ENCODE measurements at regions not wholly inside any gene's neighbourhood (a gene's known extent, or its start where the extent isn't known, plus 50 kb on each side); places are given as distances from the start of the nearest gene placed in this dataset.

GRCh38 chr3:22608093-22608492 is 595.0 kb upstream of the UBE2E2 start:
- CTCF ChIA-PET, result no interaction called here
- no peak for DNase-seq (ENCODE audit: low spot score)
- H3K4me3 Mint-ChIP-seq, result no peak overlapping the region
- H3K36me3 Mint-ChIP-seq, result no peaks in the 10 kb centered on the region
- no peaks in the 10 kb centered on the region for H3K4me1 Mint-ChIP-seq
- no peak overlapping the region for H3K27ac Mint-ChIP-seq
- H3K9me3 Mint-ChIP-seq, result no peaks in the 10 kb centered on the region
- POLR2A ChIA-PET, result no interaction called here
- H3K27me3 Mint-ChIP-seq (ENCODE audit: low read depth), result no peaks in the 10 kb centered on the region
- TF ChIP-seq KAT7 (CRISPR knock-in tag; IDR thresholded peaks at IDR 0.05; ENCODE audit: borderline replicate concordance) (no peak), PRRX2 (CRISPR knock-in tag; IDR thresholded peaks at IDR 0.05) (no peak), ZNF416 (CRISPR knock-in tag; IDR thresholded peaks at IDR 0.05) (no peak), USF2 (CRISPR knock-in tag; IDR thresholded peaks at IDR 0.05) (no peak), SOX15 (CRISPR knock-in tag; IDR thresholded peaks at IDR 0.05) (no peak)
- ATAC-seq, result no peak

GRCh38 chr3:22608721-22609120 is 594.4 kb upstream of the UBE2E2 start:
- no peak overlapping the region for H3K4me3 Mint-ChIP-seq
- ATAC-seq, result no peak
- TF ChIP-seq NFATC4 (CRISPR knock-in tag; IDR thresholded peaks at IDR 0.05) (no peak), FOXP1 (CRISPR knock-in tag; IDR thresholded peaks at IDR 0.05; ENCODE audit: borderline replicate concordance) (no peak), GABPB1 (CRISPR knock-in tag; IDR thresholded peaks at IDR 0.05) (no peak), GTF2I (CRISPR knock-in tag; conservative IDR thresholded peaks at IDR 0.05) (no peak), ELF4 (CRISPR knock-in tag; IDR thresholded peaks at IDR 0.05; ENCODE audit: low read depth) (no peak), ZNF423 (CRISPR knock-in tag; IDR thresholded peaks at IDR 0.05) (no peak), MXD4 (CRISPR knock-in tag; IDR thresholded peaks at IDR 0.05; ENCODE audit: borderline replicate concordance) (no peak), NR1H2 (CRISPR knock-in tag; IDR thresholded peaks at IDR 0.05) (no peak), ZNF416 (CRISPR knock-in tag; IDR thresholded peaks at IDR 0.05) (no peak), EMX1 (CRISPR knock-in tag; IDR thresholded peaks at IDR 0.05) (no peak), ZNF317 (CRISPR knock-in tag; IDR thresholded peaks at IDR 0.05; ENCODE audit: borderline replicate concordance, low read depth) (no peak), ERG (CRISPR knock-in tag; IDR thresholded peaks at IDR 0.05) (no peak), PRRX2 (CRISPR knock-in tag; IDR thresholded peaks at IDR 0.05) (no peak), HMGA2 (CRISPR knock-in tag; IDR thresholded peaks at IDR 0.05) (no peak), CREM (CRISPR knock-in tag; IDR thresholded peaks at IDR 0.05) (no peak), MYBL2 (CRISPR knock-in tag; IDR thresholded peaks at IDR 0.05) (no peak), ZNF532 (CRISPR knock-in tag; IDR thresholded peaks at IDR 0.05; ENCODE audit: borderline replicate concordance) (no peak), JAZF1 (CRISPR knock-in tag; IDR thresholded peaks at IDR 0.05) (no peak), STAT6 (CRISPR knock-in tag; conservative IDR thresholded peaks at IDR 0.05; ENCODE audit: low read depth) (no peak), ATF1 (CRISPR knock-in tag; IDR thresholded peaks at IDR 0.05) (no peak)
- DNase-seq (ENCODE audit: low spot score), result no peak
- CTCF ChIA-PET, result no interaction called here
- H3K4me1 Mint-ChIP-seq, result no peaks in the 10 kb centered on the region
- H3K27ac Mint-ChIP-seq, result no peak overlapping the region
- no peaks in the 10 kb centered on the region for H3K9me3 Mint-ChIP-seq
- no peaks in the 10 kb centered on the region for H3K36me3 Mint-ChIP-seq
- H3K27me3 Mint-ChIP-seq (ENCODE audit: low read depth), result no peaks in the 10 kb centered on the region
- POLR2A ChIA-PET, result no interaction called here

Measured in WTC11 (cell line).